Fibroblast of pulmonary artery (primary cell): ENCODE measurements at regions not wholly inside any gene's neighbourhood (a gene's known extent, or its start where the extent isn't known, plus 50 kb on each side); places are given as distances from the start of the nearest gene placed in this dataset.

Experiments used
- DNase-seq: peaks from one replicate; pipeline ENCODE4 v3.0.0-alpha.2; 2010; ENCODE audit warnings: low read depth
- H3K4me3 ChIP-seq: replicated peaks from 2 replicates; pipeline ENCODE4 v1.5.1; 2011; ENCODE audit warnings: low read depth, mild to moderate bottlenecking, control low read depth, low read length, moderate library complexity
- CTCF ChIP-seq: IDR thresholded peaks from 2 replicates; pipeline ENCODE4 v1.5.1; 2011; ENCODE audit warnings: mild to moderate bottlenecking, control low read depth, low read length, inconsistent platforms; ENCODE audit errors: missing control alignments

- no peak for TF ChIP-seq CTCF
- DNase-seq: no peak
- H3K4me3 ChIP-seq: no peak overlapping the region
These were observed 77.8 kb upstream of the SHISAL1 start for GRCh38 chr22:44390613-44390970.

DNA sequence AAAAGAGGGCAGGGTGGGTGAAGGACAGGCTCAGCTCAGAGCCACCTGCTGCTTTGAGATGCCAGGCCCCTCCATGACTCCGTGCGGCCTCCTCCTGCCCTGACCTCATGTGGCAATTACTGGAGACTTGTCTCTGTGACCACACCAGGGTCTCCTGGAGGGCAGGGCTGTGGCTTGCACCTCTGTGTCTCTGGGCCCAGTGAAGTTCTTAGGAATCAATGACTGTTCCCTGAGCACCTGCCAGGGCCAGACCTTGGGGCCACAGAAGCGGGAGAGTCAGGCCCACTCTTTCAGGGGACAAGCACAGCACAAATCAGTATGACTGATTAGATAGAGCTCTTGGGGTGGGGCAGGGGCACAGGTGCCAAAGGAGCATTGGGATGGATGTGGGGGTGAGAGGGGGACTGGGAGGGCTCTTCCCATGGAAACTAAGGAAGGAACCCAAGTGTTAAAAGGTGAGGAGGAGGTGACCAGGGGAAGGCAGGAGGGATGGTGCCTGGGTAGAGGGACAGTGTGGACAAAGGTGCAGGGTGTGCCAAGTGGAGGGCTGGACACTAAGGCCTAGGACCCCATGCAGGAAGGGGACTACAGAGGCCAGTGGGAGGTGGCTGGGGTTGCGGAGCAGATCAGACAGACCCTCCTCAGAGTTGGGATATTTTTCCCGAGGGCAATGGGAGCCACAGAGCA is 77.3 kb upstream of the SHISAL1 start:
- DNase-seq: no peak
- no peak overlapping the region for H3K4me3 ChIP-seq
- no peak for TF ChIP-seq CTCF

- H3K4me3 ChIP-seq: no peak overlapping the region
- no peak for DNase-seq
- no peak for TF ChIP-seq CTCF
These were observed 76.4 kb upstream of the SHISAL1 start for GRCh38 chr22:44389181-44389580.

- no peak for TF ChIP-seq CTCF
- DNase-seq: no peak
- no peak overlapping the region for H3K4me3 ChIP-seq
These were observed 74.7 kb upstream of the SHISAL1 start for GRCh38 chr22:44387486-44387885.

DNA sequence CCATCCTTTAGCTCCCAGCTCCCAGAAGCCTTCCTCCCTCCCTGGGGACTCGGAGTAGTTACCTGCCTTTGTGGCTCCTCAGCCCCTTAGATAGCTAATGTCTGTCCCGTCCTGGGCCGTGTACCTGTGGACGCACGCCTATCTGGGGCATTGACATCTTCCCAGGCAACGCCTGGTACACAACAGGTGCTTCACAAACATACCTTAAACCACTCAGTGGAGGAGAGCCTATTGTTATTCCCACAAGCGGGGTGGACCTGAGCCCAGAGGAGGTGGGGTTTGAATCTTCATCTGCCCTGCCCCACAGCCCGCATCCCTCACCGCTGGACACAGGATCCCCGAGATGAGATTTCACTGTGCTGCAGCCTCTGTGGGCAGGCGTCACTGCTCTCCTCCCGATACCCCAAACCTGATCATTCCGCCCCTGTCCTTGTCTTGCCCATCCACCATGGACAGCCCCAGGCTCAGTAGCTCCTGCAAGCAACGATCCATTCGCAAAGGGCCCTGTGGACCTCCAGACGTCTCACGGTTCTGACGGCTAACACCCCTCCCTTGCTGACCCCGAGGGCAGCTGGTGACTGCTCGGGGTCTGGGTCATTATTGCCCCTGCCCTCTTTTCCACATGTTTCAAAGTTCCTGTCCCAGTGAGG is 73.8 kb upstream of the SHISAL1 start:
- TF ChIP-seq CTCF: no peak
- no peak for DNase-seq
- H3K4me3 ChIP-seq: no peak overlapping the region

- DNase-seq: no peak
- H3K4me3 ChIP-seq: no peak overlapping the region
- TF ChIP-seq CTCF: no peak
These were observed 73.0 kb upstream of the SHISAL1 start for GRCh38 chr22:44385781-44386180.

DNA sequence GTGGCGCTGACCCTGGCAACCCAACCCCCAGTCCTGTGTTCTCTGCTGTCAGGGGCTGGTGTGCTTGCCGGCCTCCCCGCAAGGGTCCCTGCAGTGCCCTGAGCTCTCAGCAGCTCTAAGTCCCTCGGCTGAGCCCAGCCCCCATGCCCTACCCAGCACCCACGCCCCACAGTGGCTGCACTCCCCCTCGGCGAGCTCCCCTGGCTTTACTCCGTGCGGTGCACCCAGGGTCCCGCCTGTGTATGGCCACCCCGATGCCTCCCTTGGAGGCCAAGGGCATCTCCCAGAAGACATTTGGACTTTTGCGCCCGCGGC is 72.5 kb upstream of the SHISAL1 start:
- DNase-seq: no peak
- no peak overlapping the region for H3K4me3 ChIP-seq
- TF ChIP-seq CTCF: no peak
